HuH-7 (cell line): ENCODE measurements at regions not wholly inside any gene's neighbourhood (a gene's known extent, or its start where the extent isn't known, plus 50 kb on each side); places are given as distances from the start of the nearest gene placed in this dataset.

Experiments
- DNase-seq: peaks from one replicate; pipeline ENCODE4 v3.0.0; 2011; ENCODE audit warnings: low spot score

- no peak for DNase-seq
Observed at GRCh38 chr1:104825401-104825800, 1075.7 kb downstream of the AMY1C start.

DNA sequence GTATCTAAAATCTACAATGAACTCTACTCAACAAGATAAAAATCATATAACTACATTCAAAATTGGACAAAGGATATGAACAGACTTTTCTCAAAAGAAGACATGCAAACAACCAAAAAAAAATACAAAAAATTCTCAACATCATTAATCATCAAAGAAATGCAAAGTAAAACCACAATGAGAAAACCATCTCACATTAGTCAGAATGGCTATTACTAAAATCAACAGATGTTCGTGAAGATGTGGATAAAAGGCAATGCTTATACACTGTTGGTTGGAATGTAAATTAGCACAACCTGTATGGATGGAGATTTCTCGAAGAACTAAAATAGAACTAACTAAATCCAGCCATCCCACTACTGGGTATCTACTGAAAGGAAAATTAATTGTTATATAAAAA lies 1080.8 kb downstream of the AMY1C start:
- DNase-seq = no peak

- DNase-seq = no peak
Observed at GRCh38 chr1:104852151-104852550, 1102.5 kb downstream of the AMY1C start.

- no peak for DNase-seq
Observed at GRCh38 chr1:104853276-104853675, 1103.6 kb downstream of the AMY1C start.

DNA sequence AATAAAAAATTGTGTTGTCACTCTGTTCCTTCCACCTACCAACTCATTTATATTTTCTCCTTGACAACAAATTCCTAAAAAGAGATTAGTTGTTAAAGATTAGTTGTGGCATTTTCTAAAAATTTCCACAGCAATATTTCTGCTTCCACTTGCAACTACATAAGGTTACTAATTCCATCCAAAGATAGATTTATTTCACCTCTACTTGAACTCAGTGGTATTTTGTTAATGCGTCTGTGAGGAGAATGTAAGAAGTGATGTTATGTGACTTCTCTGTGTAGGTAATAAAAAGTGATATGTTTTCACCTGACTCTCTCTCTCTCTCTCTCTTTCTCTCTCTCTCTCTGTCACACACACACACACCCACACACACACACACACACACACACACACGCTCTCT lies 1104.8 kb downstream of the AMY1C start:
- DNase-seq = no peak

- no peak for DNase-seq
Observed at GRCh38 chr1:104855550-104855949, 1105.9 kb downstream of the AMY1C start.

DNA sequence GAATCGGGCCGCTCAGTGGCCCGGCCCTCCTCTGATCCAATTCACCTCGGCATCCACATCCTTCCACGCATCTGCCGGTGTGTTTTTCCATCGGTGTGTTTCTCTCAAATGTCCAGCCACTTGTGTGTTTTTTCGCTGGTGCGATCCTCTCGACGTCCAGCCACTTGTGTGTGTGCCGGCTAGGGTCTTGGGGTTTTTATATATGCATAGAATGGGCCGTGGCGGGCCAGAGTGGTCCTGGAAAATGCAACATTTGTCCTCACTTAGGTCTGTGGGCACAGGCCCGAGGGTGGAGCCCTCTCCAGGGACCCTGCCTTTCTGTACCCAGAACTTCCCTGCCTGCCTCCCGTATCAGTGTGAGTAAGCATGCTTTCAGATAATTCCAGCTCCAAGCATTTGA lies 1106.4 kb downstream of the AMY1C start:
- DNase-seq = no peak

DNA sequence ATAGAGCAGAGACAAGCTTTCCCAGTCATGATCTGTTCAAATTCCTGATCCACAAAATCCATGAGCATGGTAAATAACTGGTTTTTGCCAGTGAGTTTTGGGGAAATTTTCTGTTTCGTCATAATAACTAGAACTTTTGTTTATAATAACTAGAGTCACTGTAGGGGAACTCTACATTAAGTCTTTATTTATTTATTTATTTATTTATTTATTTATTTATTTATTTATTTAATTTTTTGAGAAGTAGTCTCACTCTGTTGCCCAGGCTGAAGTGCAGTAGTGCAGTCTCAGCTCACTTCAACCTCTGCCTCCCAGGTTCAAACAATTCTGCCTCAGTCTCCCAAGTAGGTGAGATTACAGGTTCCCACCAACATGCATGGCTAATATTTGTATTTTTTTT lies 1106.8 kb downstream of the AMY1C start:
- no peak for DNase-seq

DNA sequence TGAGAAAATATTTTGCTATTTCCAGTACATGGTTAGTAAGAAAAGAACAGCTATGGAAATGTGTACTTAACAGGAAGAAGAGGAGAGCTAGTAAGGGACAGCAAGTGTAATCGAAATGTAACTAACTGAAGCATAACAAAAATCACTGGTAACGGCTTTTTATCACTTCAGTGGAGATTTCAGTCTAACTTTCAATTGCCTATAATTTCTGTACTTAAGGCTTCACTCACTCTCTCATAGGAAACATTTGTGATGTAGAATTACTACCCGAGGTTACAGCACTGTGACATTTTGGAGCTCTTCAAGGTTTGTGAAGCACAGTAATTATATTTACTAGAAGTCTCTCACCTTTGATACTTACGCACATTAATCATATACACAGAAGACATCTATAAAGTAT lies 1119.1 kb downstream of the AMY1C start:
- no peak for DNase-seq

DNA sequence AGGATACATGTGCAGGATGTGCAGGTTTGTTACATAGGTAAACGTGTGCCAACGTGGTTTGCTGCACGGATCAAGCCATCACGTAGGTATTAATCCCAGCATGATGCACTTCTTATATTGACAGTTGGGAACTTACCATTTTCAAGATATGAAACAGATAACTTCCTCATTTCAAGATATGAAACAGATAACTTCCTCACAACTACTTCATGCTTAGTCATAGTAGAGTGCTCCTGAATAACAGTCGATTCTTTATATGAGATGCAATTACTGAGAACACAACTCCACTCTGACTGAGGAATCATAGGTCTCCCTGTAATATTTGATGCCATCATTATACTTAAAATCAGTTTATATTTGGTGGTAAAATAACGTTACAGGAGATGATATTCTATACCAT lies 1124.3 kb downstream of the AMY1C start:
- DNase-seq = no peak

DNA sequence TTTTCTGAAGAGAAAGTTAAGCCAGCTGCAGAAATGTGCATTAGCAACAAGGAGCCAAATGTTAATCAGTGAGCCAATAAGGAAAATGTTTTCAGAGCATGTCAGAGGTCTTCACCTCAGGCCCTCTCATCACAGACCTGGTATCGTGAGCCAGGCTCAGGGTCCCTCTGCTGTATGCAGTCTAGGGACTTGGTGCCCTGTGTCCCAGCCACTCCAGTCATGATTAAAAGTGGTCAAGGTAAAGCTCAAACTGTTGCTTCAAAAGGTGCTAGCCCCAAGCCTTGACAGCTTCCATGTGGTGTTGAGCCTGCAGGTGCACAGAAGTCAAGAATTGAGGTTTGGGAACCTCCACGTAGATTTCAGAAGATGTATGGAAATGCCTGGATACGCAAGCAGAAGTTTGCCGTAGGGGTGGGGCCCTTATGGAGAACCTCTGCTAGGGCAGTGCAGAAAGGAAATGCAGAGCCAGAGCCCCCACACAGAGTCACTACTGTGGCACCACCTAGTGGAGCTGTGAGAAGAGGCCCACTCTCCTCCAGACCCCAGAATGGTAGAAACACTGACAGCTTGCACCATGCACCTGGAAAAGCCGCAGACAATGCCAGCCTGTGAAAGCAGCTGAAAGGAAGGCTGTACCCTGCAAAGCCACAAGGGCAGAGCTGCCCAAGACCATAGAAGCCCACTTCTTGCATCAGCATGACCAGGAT lies 1128.7 kb downstream of the AMY1C start:
- no peak for DNase-seq

DNA sequence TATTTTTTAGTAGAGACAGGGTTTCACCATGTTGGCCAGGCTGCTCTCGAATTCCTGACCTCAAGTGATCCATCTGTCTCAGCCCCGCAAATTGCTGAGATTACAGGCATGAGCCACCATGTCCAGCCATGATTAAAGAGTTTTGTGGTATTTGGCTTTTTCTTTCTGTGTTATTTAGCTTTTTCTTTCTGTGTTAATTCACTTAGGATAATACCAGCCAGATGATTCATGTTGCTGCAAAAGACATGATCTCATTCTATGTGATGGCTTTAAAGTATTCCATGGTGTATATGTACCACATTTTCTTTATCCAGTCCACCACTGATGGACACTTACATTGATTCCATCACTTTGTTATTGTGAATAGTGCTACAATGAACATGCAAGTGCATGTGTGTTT lies 1135.2 kb downstream of the AMY1C start:
- DNase-seq = no peak

- DNase-seq = no peak
Observed at GRCh38 chr1:104905322-104905721, 1155.6 kb downstream of the AMY1C start.

- no peak for DNase-seq
Observed at GRCh38 chr1:104906141-104906540, 1156.4 kb downstream of the AMY1C start.

DNA sequence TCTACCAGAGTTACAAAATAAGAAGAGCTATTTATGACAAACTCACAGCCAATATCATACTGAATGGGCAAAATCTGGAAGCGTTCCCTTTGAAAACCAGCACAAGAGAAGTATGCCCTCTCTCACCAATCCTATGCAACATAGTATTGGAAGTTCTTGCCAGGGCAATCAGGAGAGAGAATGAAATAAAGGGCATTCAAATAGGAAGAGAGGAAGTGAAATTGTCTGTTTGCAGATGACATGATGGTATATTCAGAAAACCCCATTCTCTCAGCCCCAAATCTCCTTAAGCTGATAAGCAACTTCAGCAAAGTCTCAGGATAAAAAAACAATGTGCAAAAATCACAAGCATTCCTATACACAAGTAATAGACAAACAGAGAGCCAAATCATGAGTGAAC lies 1169.5 kb downstream of the AMY1C start:
- DNase-seq = no peak

DNA sequence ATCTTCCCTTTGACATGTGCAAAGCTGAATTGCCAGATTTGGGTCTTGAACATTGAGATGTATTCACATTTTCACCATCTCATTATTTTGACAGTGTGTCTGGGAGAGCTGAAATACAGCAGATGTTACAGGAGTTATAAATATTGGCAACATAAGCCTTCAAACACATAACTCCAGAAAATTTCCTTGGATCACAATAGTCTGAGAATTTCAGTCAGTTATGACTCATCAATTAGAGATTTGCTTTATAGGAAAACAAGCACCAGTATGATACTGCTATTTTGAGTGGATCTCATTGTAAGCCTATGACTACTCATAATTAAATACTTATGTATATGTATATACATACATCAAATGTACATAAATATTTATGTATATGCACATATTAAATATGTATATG lies 1171.8 kb downstream of the AMY1C start:
- DNase-seq = no peak

DNA sequence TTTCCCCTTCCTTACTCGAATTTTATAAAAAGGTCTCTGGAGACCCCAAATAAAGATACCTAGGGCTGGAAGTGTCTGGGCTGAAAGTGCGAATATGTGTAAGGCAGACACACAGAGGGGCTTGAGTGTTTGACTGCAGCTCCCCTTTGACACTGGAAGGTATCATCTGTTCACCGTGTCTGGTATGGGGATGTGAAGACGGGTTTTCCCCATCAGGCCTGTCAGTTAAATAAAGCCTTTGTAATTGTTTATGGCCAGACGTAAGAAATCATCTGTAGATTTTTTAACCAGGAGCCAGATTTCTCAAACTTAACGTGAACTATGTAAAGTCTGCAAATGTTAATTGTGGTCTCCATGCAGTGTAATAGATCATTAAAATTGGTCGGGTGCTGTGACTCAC lies 1173.4 kb downstream of the AMY1C start:
- DNase-seq = no peak

DNA sequence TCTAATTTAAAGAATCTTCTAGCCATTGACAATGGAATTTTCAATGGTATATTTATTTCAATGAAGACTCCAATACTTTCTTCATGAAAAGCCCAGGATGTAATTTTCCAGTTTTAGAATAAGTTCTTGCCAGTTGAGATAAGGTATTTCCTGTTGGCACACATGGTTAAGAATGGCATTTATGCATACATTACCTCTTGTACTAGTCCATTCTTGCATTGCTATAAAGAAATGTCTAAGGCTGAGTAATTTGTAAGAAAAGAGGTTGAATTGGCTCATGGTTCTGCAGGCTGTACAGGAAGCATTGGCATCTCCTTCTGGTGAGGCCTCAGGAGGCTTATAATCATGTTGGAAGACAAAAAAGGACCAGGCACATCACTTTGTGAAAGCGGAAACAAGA lies 1179.6 kb downstream of the AMY1C start:
- DNase-seq = no peak

GRCh38 chr1:104932030-104932915 lies 1182.6 kb downstream of the AMY1C start:
- DNase-seq = no peak

DNA sequence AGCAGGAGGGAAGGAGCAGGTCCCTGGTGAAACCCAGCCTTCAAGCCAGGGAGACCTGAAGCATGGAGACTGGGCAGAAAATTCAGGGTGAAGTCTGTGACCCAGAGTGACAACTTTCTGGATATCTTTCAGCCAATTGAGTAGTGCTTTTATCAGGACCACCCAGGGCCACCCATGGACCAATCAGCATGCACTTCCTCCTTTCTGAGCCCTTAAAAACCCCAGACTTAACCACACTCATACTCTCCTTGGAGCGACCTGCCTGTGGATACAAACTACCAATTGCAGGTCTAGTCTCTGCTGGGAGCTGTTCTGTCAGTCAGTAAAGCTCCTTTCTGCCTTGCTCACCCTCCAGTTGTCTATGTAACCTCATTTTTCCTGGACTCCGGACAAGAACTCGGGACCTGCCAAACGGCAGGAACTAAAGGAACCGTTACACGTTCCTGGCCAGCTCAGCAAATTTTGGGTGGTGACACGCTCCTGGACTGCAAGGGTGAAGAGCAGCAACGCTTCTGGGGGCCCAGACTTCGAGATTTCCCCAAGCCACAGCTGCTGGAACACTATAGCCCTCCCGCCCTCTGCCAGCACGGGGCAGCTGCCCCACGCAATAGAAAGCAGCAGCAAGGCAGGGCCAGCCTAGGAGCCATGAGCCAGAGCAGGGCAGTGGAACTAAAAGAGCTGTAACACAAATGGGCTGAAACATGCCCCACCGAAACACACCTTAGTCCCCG lies 1183.4 kb downstream of the AMY1C start:
- DNase-seq = no peak

- no peak for DNase-seq
Observed at GRCh38 chr1:104933846-104934245, 1184.1 kb downstream of the AMY1C start.

GRCh38 chr1:104945406-104945805 lies 1195.7 kb downstream of the AMY1C start:
- no peak for DNase-seq
